Urinary bladder (tissue), 3 donors: ENCODE measurements at regions not wholly inside any gene's neighbourhood (a gene's known extent, or its start where the extent isn't known, plus 50 kb on each side); places are given as distances from the start of the nearest gene placed in this dataset.
"Not testable (repeated sequence)": the region's sequence is repeated elsewhere in the genome, so short reads cannot be mapped to it uniquely, and the experiment has no call there.

Source experiments
- DNase-seq: peaks from one replicate; pipeline ENCODE4 v3.0.0-alpha.2; 2015; ENCODE audit errors: extremely low spot score
- H3K27ac ChIP-seq: one replicate; pipeline ENCODE4 v1.5.1; 2013; ENCODE audit warnings: low read depth, mild to moderate bottlenecking, moderate library complexity
- H3K36me3 ChIP-seq: one replicate; pipeline ENCODE4 v1.6.1; 2013; ENCODE audit warnings: mild to moderate bottlenecking, moderate library complexity; ENCODE audit not compliant: insufficient read depth
- H3K4me1 ChIP-seq: one replicate; pipeline ENCODE4 v1.6.1; 2013; ENCODE audit warnings: mild to moderate bottlenecking, moderate library complexity; ENCODE audit not compliant: insufficient read depth
- H3K4me3 ChIP-seq: one replicate; pipeline ENCODE4 v1.5.1; 2013; ENCODE audit warnings: low read depth, low read length
- WGBS: extraction: QIAGEN DNeasy Blood & Tissue Kit; methylation state at CpG from one replicate; pipeline ENCODE4 v1.1.7; 2013; 5-methylcytosine and 5-hydroxymethylcytosine counted together
- donor health status: healthy with polysubstance abuse.
- donor health status: healthy.

GRCh38 chr2:154507186-154507585 lies 191.3 kb upstream of the KCNJ3 start:
- no peak overlapping the region for H3K4me3 ChIP-seq
- H3K36me3 ChIP-seq = no peaks in the 10 kb centered on the region
- no peak for DNase-seq
- WGBS = 35% methylated on average over 2 of the region's 2 CpGs
- H3K27ac ChIP-seq = no peak overlapping the region
- H3K4me1 ChIP-seq = no peaks in the 10 kb centered on the region

GRCh38 chr2:154518872-154519271 lies 179.6 kb upstream of the KCNJ3 start:
- H3K4me3 ChIP-seq = no peak overlapping the region
- 95% methylated on average over 1 of the region's 1 CpG for WGBS
- no peak for DNase-seq

GRCh38 chr2:154520951-154521350 lies 177.5 kb upstream of the KCNJ3 start:
- H3K27ac ChIP-seq, DNase-seq, H3K4me3 ChIP-seq, H3K36me3 ChIP-seq, H3K4me1 ChIP-seq: not testable (repeated sequence)
- WGBS = 84% methylated on average over 4 of the region's 4 CpGs

More at GRCh38 chr2:154518872-154519271, 179.6 kb upstream of the KCNJ3 start:
- no peaks in the 10 kb centered on the region for H3K36me3 ChIP-seq
- no peak overlapping the region for H3K27ac ChIP-seq
- H3K4me1 ChIP-seq = no peaks in the 10 kb centered on the region

GRCh38 chr2:154526234-154526633 lies 172.3 kb upstream of the KCNJ3 start:
- H3K27ac ChIP-seq = no peak overlapping the region
- H3K4me3 ChIP-seq = no peak overlapping the region
- no peaks in the 10 kb centered on the region for H3K36me3 ChIP-seq
- 90% methylated on average over 2 of the region's 2 CpGs for WGBS
- DNase-seq = no peak
- no peaks in the 10 kb centered on the region for H3K4me1 ChIP-seq

GRCh38 chr2:154527962-154528361 lies 170.5 kb upstream of the KCNJ3 start:
- 83% methylated on average over 5 of the region's 5 CpGs for WGBS
- no peak for DNase-seq

GRCh38 chr2:154532004-154532403 lies 166.5 kb upstream of the KCNJ3 start:
- H3K36me3 ChIP-seq = no peaks in the 10 kb centered on the region
- no peak overlapping the region for H3K4me3 ChIP-seq
- WGBS = 80% methylated on average over 3 of the region's 3 CpGs
- H3K27ac ChIP-seq = no peak overlapping the region
- no peak for DNase-seq
- H3K4me1 ChIP-seq = no peaks in the 10 kb centered on the region

More at GRCh38 chr2:154527962-154528361, 170.5 kb upstream of the KCNJ3 start:
- H3K36me3 ChIP-seq = no peaks in the 10 kb centered on the region
- no peak overlapping the region for H3K27ac ChIP-seq
- no peaks in the 10 kb centered on the region for H3K4me1 ChIP-seq
- no peak overlapping the region for H3K4me3 ChIP-seq

GRCh38 chr2:154532763-154533162 lies 165.7 kb upstream of the KCNJ3 start:
- DNase-seq = no peak
- Histone ChIP-seq H3K36me3 (no peaks in the 10 kb centered on the region), H3K27ac (no peak overlapping the region), H3K4me1 (no peaks in the 10 kb centered on the region), H3K4me3 (no peak overlapping the region)
- WGBS = 43% methylated on average over 2 of the region's 2 CpGs

GRCh38 chr2:154533300-154533940 lies 165.1 kb upstream of the KCNJ3 start:
- Histone ChIP-seq H3K36me3 (no peaks in the 10 kb centered on the region), H3K4me3 (no peak overlapping the region), H3K4me1 (no peaks in the 10 kb centered on the region), H3K27ac (no peak overlapping the region)
- WGBS = 85% methylated on average over 7 of the region's 7 CpGs
- DNase-seq = no peak

- no peaks in the 10 kb centered on the region for H3K36me3 ChIP-seq
- H3K4me1 ChIP-seq = no peaks in the 10 kb centered on the region
- H3K4me3 ChIP-seq = no peak overlapping the region
- H3K27ac ChIP-seq = no peak overlapping the region
- DNase-seq = no peak
Measured at GRCh38 chr2:154537024-154537423, 161.5 kb upstream of the KCNJ3 start.

- Histone ChIP-seq H3K4me3 (no peak overlapping the region), H3K27ac (no peak overlapping the region), H3K36me3 (no peaks in the 10 kb centered on the region), H3K4me1 (no peaks in the 10 kb centered on the region)
- DNase-seq = no peak
- WGBS = 91% methylated on average over 1 of the region's 1 CpG
Measured at GRCh38 chr2:154537843-154538450, 160.5 kb upstream of the KCNJ3 start.

GRCh38 chr2:154546341-154546740 lies 152.2 kb upstream of the KCNJ3 start:
- Histone ChIP-seq H3K4me1 (no peaks in the 10 kb centered on the region), H3K27ac (no peak overlapping the region), H3K36me3 (no peaks in the 10 kb centered on the region), H3K4me3 (no peak overlapping the region)
- no peak for DNase-seq
- 77% methylated on average over 4 of the region's 4 CpGs for WGBS

- no peak overlapping the region for H3K4me3 ChIP-seq
- no peaks in the 10 kb centered on the region for H3K36me3 ChIP-seq
- no peak for DNase-seq
- H3K4me1 ChIP-seq = no peaks in the 10 kb centered on the region
- H3K27ac ChIP-seq = peak overlapping the region; percentile 10
Measured at GRCh38 chr2:154549869-154550268, 148.6 kb upstream of the KCNJ3 start.

- Histone ChIP-seq H3K36me3 (no peaks in the 10 kb centered on the region), H3K4me1 (no peaks in the 10 kb centered on the region), H3K4me3 (no peak overlapping the region), H3K27ac (no peak overlapping the region)
- no peak for DNase-seq
Measured at GRCh38 chr2:154551649-154552048, 146.8 kb upstream of the KCNJ3 start.

GRCh38 chr2:154554046-154554445 lies 144.4 kb upstream of the KCNJ3 start:
- Histone ChIP-seq H3K4me3 (no peak overlapping the region), H3K4me1 (no peaks in the 10 kb centered on the region), H3K36me3 (no peaks in the 10 kb centered on the region), H3K27ac (no peak overlapping the region)
- DNase-seq = no peak

GRCh38 chr2:154555710-154556109 lies 142.8 kb upstream of the KCNJ3 start:
- no peak overlapping the region for H3K27ac ChIP-seq
- DNase-seq = no peak
- no peaks in the 10 kb centered on the region for H3K4me1 ChIP-seq
- H3K36me3 ChIP-seq = no peaks in the 10 kb centered on the region
- H3K4me3 ChIP-seq = no peak overlapping the region
- WGBS = 78% methylated on average over 1 of the region's 1 CpG
